Trophoblast cell (in vitro differentiated cells and primary cell): ENCODE measurements at regions not wholly inside any gene's neighbourhood (a gene's known extent, or its start where the extent isn't known, plus 50 kb on each side); places are given as distances from the start of the nearest gene placed in this dataset.

ENCODE experiments used
- DNase-seq, 2 donors: peaks; one replicate each; pipeline ENCODE4 v3.0.0-alpha.2; 2016
- H2AFZ ChIP-seq: 2 replicates; pipeline ENCODE4 v1.6.1; 2013; ENCODE audit warnings: low read length, moderate library complexity, mild to moderate bottlenecking; ENCODE audit not compliant: insufficient read depth, poor library complexity
- H2AK5ac ChIP-seq: 2 replicates; pipeline ENCODE4 v1.6.1; 2013; ENCODE audit warnings: mild to moderate bottlenecking, low read length
- H2BK120ac ChIP-seq: 2 replicates; pipeline ENCODE4 v1.6.1; 2013; ENCODE audit warnings: low read length, mild to moderate bottlenecking, moderate library complexity; ENCODE audit not compliant: insufficient read depth, poor library complexity
- H2BK12ac ChIP-seq: 2 replicates; pipeline ENCODE4 v1.6.1; 2013; ENCODE audit warnings: mild to moderate bottlenecking, low read length, moderate library complexity
- H2BK5ac ChIP-seq: 2 replicates; pipeline ENCODE4 v1.6.1; 2013; ENCODE audit warnings: low read length, low read depth, moderate library complexity, mild to moderate bottlenecking; ENCODE audit not compliant: poor library complexity
- H3K14ac ChIP-seq: 2 replicates; pipeline ENCODE4 v1.6.1; 2013; ENCODE audit warnings: mild to moderate bottlenecking, low read length
- H3K18ac ChIP-seq: 2 replicates; pipeline ENCODE4 v1.6.1; 2013; ENCODE audit warnings: mild to moderate bottlenecking, low read length
- H3K23ac ChIP-seq: 2 replicates; pipeline ENCODE4 v1.6.1; 2013; ENCODE audit warnings: low read length
- H3K27ac ChIP-seq: 2 replicates; pipeline ENCODE4 v1.5.1; 2013; ENCODE audit warnings: low read depth, mild to moderate bottlenecking, inconsistent platforms, low read length, moderate library complexity
- H3K27me3 ChIP-seq: 2 replicates; pipeline ENCODE4 v1.6.1; 2013; ENCODE audit warnings: inconsistent platforms, mild to moderate bottlenecking, low read length, moderate library complexity; ENCODE audit not compliant: insufficient read depth
- H3K36me3 ChIP-seq, 2 experiments: 1 replicate in 1 of 2; 2 replicates in 1 of 2; pipeline ENCODE4 v1.6.1; 2013; ENCODE audit warnings: low read length in 2 of 2, mild to moderate bottlenecking in 2 of 2, moderate library complexity in 1 of 2; ENCODE audit not compliant: insufficient read depth in 2 of 2, control insufficient read depth in 1 of 2
- H3K4ac ChIP-seq: 2 replicates; pipeline ENCODE4 v1.6.1; 2013; ENCODE audit warnings: low read depth, mild to moderate bottlenecking, low read length, moderate library complexity
- H3K4me1 ChIP-seq, 2 experiments: 1 replicate in 1 of 2; 2 replicates in 1 of 2; pipeline ENCODE4 v1.6.1; 2013; ENCODE audit warnings: low read length in 2 of 2, mild to moderate bottlenecking in 2 of 2, moderate library complexity in 1 of 2; ENCODE audit not compliant: insufficient read depth in 2 of 2, control insufficient read depth in 1 of 2
- H3K4me2 ChIP-seq: 2 replicates; pipeline ENCODE4 v1.6.1; 2013; ENCODE audit warnings: inconsistent platforms, mild to moderate bottlenecking, low read length, moderate library complexity
- H3K4me3 ChIP-seq: 2 replicates; pipeline ENCODE4 v1.5.1; 2013; ENCODE audit warnings: mild to moderate bottlenecking, low read depth, low read length, inconsistent platforms
- H3K79me1 ChIP-seq: one replicate; pipeline ENCODE4 v1.6.1; 2013; ENCODE audit warnings: low read length
- H3K79me2 ChIP-seq: 2 replicates; pipeline ENCODE4 v1.6.1; 2013; ENCODE audit warnings: low read length, mild to moderate bottlenecking; ENCODE audit not compliant: control insufficient read depth, insufficient read depth, poor library complexity
- H3K9ac ChIP-seq: 2 replicates; pipeline ENCODE4 v1.6.1; 2013; ENCODE audit warnings: mild to moderate bottlenecking, low read length
- H3K9me3 ChIP-seq: 2 replicates; pipeline ENCODE4 v1.6.1; 2013; ENCODE audit warnings: low read depth, mild to moderate bottlenecking, control low read depth, inconsistent platforms, low read length; ENCODE audit not compliant: insufficient read depth
- H4K12ac ChIP-seq: 2 replicates; pipeline ENCODE4 v1.6.1; 2013; ENCODE audit warnings: low read depth, mild to moderate bottlenecking, low read length, moderate library complexity
- H4K8ac ChIP-seq: 2 replicates; pipeline ENCODE4 v1.6.1; 2013; ENCODE audit warnings: low read depth, mild to moderate bottlenecking, low read length, moderate library complexity
- H4K91ac ChIP-seq: one replicate; pipeline ENCODE4 v1.6.1; 2013; ENCODE audit warnings: low read depth, mild to moderate bottlenecking, low read length, moderate library complexity
- WGBS: extraction: QIAGEN DNeasy Blood & Tissue Kit; methylation state at CpG from one replicate; pipeline ENCODE4 v1.1.7; 2013; ENCODE audit warnings: missing lambda C conversion rate; ENCODE audit not compliant: insufficient read length, insufficient coverage; ENCODE audit errors: extremely low coverage; 5-methylcytosine and 5-hydroxymethylcytosine counted together

GRCh38 chr4:123835831-123836590, 439.4 kb downstream of the SPRY1 start:
- no peak overlapping the region for H2AK5ac ChIP-seq
- H3K23ac ChIP-seq = no peak overlapping the region
- peaks cover 8% of the 10 kb centered on the region for H3K79me1 ChIP-seq
- H3K4me2 ChIP-seq = no peak overlapping the region
- H4K12ac ChIP-seq = no peak overlapping the region
- no peak overlapping the region for H3K27ac ChIP-seq
- no peak overlapping the region for H2BK120ac ChIP-seq
- no peak overlapping the region for H2BK12ac ChIP-seq
- DNase-seq = no peak
- no peak overlapping the region for H4K91ac ChIP-seq
- H3K4me3 ChIP-seq = no peak overlapping the region
- no peak overlapping the region for H3K14ac ChIP-seq
- H2AFZ ChIP-seq = no peak overlapping the region
- no peaks in the 10 kb centered on the region for H3K27me3 ChIP-seq
- H3K9ac ChIP-seq = no peak overlapping the region
- peaks cover 3 to 10% of the 10 kb centered on the region in 2 experiments for H3K4me1 ChIP-seq
- H2BK5ac ChIP-seq = no peak overlapping the region
- H3K18ac ChIP-seq = no peak overlapping the region
- no peaks in the 10 kb centered on the region for H3K79me2 ChIP-seq
- WGBS = no CpG with 5 or more reads among the region's 4 CpGs
- no peak overlapping the region for H3K4ac ChIP-seq
- H3K9me3 ChIP-seq = no peaks in the 10 kb centered on the region
- H4K8ac ChIP-seq = no peak overlapping the region
- no peaks in the 10 kb centered on the region for H3K36me3 ChIP-seq

- Histone ChIP-seq H2BK5ac (no peak overlapping the region), H2BK12ac (no peak overlapping the region), H3K27ac (no peak overlapping the region), H4K8ac (no peak overlapping the region), H3K4me3 (no peak overlapping the region), H2AFZ (no peak overlapping the region), H3K9me3 (no peaks in the 10 kb centered on the region), H3K79me2 (no peaks in the 10 kb centered on the region), H3K14ac (no peak overlapping the region), H4K91ac (no peak overlapping the region), H3K27me3 (no peaks in the 10 kb centered on the region), H3K36me3 (no peaks in the 10 kb centered on the region), H3K9ac (no peak overlapping the region), H3K79me1 (peaks cover 4% of the 10 kb centered on the region), H2AK5ac (no peak overlapping the region), H3K4ac (no peak overlapping the region), H4K12ac (no peak overlapping the region), H3K4me2 (no peak overlapping the region), H2BK120ac (no peak overlapping the region), H3K23ac (no peak overlapping the region), H3K4me1 (peaks cover 3 to 7% of the 10 kb centered on the region in 2 experiments), H3K18ac (no peak overlapping the region)
- WGBS = no CpG with 5 or more reads among the region's 4 CpGs
- DNase-seq = no peak
Observed at GRCh38 chr4:123836851-123837595, 440.4 kb downstream of the SPRY1 start.

- Histone ChIP-seq H3K36me3 (no peaks in the 10 kb centered on the region), H3K9ac (no peak overlapping the region), H3K4me2 (no peak overlapping the region), H3K9me3 (no peaks in the 10 kb centered on the region), H2BK5ac (no peak overlapping the region), H3K4ac (no peak overlapping the region), H2BK12ac (no peak overlapping the region), H2AK5ac (no peak overlapping the region), H3K14ac (no peak overlapping the region), H3K18ac (no peak overlapping the region), H2BK120ac (no peak overlapping the region), H3K23ac (no peak overlapping the region), H3K4me3 (no peak overlapping the region), H3K79me1 (no peaks in the 10 kb centered on the region), H4K8ac (no peak overlapping the region), H3K4me1 (no peaks in the 10 kb centered on the region), H3K27ac (no peak overlapping the region), H4K12ac (no peak overlapping the region), H2AFZ (no peak overlapping the region), H4K91ac (no peak overlapping the region), H3K79me2 (no peaks in the 10 kb centered on the region), H3K27me3 (no peaks in the 10 kb centered on the region)
- DNase-seq = no peak
- no CpG with 5 or more reads among the region's 1 CpG for WGBS
Observed at GRCh38 chr4:123838474-123838873, 441.9 kb downstream of the SPRY1 start.

GRCh38 chr4:123840197-123840596, 443.6 kb downstream of the SPRY1 start:
- Histone ChIP-seq H3K9me3 (peaks cover 5% of the 10 kb centered on the region), H3K14ac (no peak overlapping the region), H3K4ac (no peak overlapping the region), H3K4me2 (no peak overlapping the region), H3K18ac (no peak overlapping the region), H2AK5ac (no peak overlapping the region), H2AFZ (no peak overlapping the region), H3K4me1 (no peaks in the 10 kb centered on the region), H3K9ac (no peak overlapping the region), H3K36me3 (no peaks in the 10 kb centered on the region), H3K4me3 (no peak overlapping the region), H4K8ac (no peak overlapping the region), H4K91ac (no peak overlapping the region), H2BK5ac (no peak overlapping the region), H3K79me2 (no peaks in the 10 kb centered on the region), H3K79me1 (no peaks in the 10 kb centered on the region), H2BK12ac (no peak overlapping the region), H3K27me3 (no peaks in the 10 kb centered on the region), H3K23ac (no peak overlapping the region), H4K12ac (no peak overlapping the region), H2BK120ac (no peak overlapping the region), H3K27ac (no peak overlapping the region)
- DNase-seq = no peak
